ENCODE measurements at regions not wholly inside any gene's neighbourhood (a gene's known extent, or its start where the extent isn't known, plus 50 kb on each side); places are given as distances from the start of the nearest gene placed in this dataset.
A peak's percentile ranks its signal among the peaks of the same experiment; 100 is the strongest.
"Not testable (repeated sequence)": the region's sequence is repeated elsewhere in the genome, so short reads cannot be mapped to it uniquely, and the experiment has no call there.

DNA sequence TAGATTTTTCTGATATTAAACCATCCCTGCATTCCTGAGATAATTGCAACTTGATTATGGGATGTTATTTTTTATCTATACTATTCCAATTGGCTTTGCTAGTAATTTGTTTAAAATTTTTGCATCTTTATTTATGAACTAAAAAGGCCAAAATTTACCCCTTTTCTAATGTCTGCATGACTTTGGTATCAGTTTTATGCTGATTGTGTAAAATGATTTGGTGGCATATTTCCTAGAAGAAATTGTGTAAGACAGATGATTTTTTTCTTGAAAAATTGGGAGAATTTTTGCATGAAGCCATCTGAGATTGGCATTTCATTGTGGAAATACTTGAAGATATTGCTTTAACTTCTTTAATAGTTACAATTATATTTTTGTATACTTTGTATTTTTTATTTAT, 183.8 kb upstream of the TBL1XR1 start:
- TF ChIP-seq EP300 (IDR thresholded peaks at IDR 0.05) (no peak), POLR2AphosphoS5 (IDR thresholded peaks at IDR 0.05) (no peak), POLR2A (IDR thresholded peaks at IDR 0.05; ENCODE audit: low read depth) (no peak)
- TF ChIP-seq, protein P1, sequence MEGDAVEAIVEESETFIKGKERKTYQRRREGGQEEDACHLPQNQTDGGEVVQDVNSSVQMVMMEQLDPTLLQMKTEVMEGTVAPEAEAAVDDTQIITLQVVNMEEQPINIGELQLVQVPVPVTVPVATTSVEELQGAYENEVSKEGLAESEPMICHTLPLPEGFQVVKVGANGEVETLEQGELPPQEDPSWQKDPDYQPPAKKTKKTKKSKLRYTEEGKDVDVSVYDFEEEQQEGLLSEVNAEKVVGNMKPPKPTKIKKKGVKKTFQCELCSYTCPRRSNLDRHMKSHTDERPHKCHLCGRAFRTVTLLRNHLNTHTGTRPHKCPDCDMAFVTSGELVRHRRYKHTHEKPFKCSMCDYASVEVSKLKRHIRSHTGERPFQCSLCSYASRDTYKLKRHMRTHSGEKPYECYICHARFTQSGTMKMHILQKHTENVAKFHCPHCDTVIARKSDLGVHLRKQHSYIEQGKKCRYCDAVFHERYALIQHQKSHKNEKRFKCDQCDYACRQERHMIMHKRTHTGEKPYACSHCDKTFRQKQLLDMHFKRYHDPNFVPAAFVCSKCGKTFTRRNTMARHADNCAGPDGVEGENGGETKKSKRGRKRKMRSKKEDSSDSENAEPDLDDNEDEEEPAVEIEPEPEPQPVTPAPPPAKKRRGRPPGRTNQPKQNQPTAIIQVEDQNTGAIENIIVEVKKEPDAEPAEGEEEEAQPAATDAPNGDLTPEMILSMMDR (IDR thresholded peaks at IDR 0.05): no peak
- no peak for DNase-seq (ENCODE audit: extremely low spot score)
- H3K36me3 ChIP-seq: no peaks in the 10 kb centered on the region
- H3K9me3 ChIP-seq: peaks cover 0 to 6% (median 2%) of the 10 kb centered on the region in 4 donors
- no peaks in the 10 kb centered on the region for H3K27me3 ChIP-seq
- H3K27ac ChIP-seq (replicated peaks in 1 of 4): no peak overlapping the region
- H3K4me1 ChIP-seq: peaks cover 0 to 12% (median 7%) of the 10 kb centered on the region in 4 donors
- intact Hi-C loops (cut with DNase I): no loop called here
- H3K4me3 ChIP-seq: no peak overlapping the region

DNA sequence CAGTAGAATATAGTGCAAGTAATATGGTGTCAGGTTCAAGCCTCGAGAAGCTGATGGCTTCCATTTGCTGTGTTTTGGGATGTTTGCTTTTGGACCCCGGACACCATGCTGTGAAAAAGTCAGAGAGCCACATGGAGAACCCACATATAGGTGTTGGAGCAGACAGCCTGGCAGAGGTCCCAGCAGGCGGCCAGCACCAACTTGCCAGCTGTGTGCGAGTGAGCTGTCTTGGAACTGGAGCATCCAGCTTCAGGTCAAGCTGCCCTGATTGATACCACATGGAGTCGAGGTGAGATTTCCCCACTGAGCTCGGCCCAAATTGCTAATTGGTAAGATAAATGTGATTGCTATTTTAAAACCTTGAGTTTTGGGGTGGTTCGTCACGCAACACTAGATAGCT, 185.7 kb upstream of the TBL1XR1 start:
- intact Hi-C loops (cut with DNase I): no loop called here
- Histone ChIP-seq H3K36me3 (no peaks in the 10 kb centered on the region), H3K27me3 (no peaks in the 10 kb centered on the region), H3K4me1 (peaks cover 0 to 12% (median 7%) of the 10 kb centered on the region in 4 donors), H3K9me3 (peaks cover 0 to 6% (median 2%) of the 10 kb centered on the region in 4 donors), H3K27ac (replicated peaks in 1 of 4) (no peak overlapping the region), H3K4me3 (no peak overlapping the region)
- no peak for DNase-seq (ENCODE audit: extremely low spot score)
- no peak for TF ChIP-seq EP300 (IDR thresholded peaks at IDR 0.05)
- no peak for TF ChIP-seq POLR2A (IDR thresholded peaks at IDR 0.05; ENCODE audit: low read depth)
- TF ChIP-seq POLR2AphosphoS5 (IDR thresholded peaks at IDR 0.05): no peak
- TF ChIP-seq, protein P1 (IDR thresholded peaks at IDR 0.05): no peak
- WGBS: 86% methylated on average over 6 of the region's 8 CpGs

DNA sequence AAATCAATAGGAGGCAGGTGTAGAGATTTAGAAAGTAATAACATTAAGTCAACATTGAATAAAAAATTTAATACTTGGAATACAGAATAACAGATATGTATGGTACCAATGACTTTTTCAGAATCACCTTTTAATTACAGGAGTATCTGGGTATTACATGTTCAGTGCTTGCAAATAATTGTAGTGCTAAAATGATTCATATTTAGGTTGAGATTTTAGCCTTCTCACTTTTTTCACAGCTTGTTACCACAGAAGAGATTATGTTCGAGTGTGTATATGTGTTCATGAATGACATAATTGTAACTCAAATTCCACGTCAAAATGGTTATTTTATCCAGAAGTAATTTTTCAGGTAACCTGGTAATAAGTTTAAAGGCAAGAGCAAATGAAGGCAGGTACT, 187.9 kb upstream of the TBL1XR1 start:
- TF ChIP-seq POLR2A (IDR thresholded peaks at IDR 0.05; ENCODE audit: low read depth) (no peak), POLR2AphosphoS5 (IDR thresholded peaks at IDR 0.05) (no peak), EP300 (IDR thresholded peaks at IDR 0.05) (no peak)
- TF ChIP-seq, protein P1 (IDR thresholded peaks at IDR 0.05): no peak
- no peaks in the 10 kb centered on the region for H3K4me1 ChIP-seq
- DNase-seq (ENCODE audit: extremely low spot score): no peak
- intact Hi-C loops (cut with DNase I): no loop called here
- WGBS: 95% methylated on average over 2 of the region's 2 CpGs
- H3K36me3 ChIP-seq: no peaks in the 10 kb centered on the region
- H3K27me3 ChIP-seq: no peaks in the 10 kb centered on the region
- H3K9me3 ChIP-seq: peaks cover 0 to 6% (median 2%) of the 10 kb centered on the region in 4 donors
- no peak overlapping the region for H3K4me3 ChIP-seq
- H3K27ac ChIP-seq (replicated peaks in 1 of 4): no peak overlapping the region

DNA sequence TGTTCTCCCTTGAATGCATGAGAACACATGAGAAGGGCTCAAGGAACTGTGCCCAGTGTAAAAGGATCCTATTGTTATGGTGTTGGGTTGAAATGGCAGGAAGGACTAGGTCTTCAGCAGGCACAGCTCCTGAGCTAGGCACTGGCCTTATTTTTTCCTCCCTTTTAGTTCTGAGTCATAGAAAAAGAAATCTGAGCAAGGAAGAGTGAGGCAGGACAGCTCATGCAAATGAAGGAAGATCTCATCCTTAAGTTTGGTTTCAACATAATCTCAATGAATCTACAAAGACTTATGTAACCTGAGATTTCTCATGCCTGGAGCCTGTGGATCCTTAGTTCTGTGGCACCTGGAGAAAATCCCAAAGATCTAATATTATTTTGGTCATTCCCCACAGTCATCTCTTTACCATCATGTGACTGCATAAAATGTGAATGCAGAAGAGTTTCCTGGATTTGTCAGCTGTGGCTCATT, 188.6 kb upstream of the TBL1XR1 start:
- Histone ChIP-seq H3K27ac (replicated peaks in 1 of 4) (no peak overlapping the region), H3K4me3 (no peak overlapping the region), H3K36me3 (no peaks in the 10 kb centered on the region), H3K4me1 (no peaks in the 10 kb centered on the region), H3K9me3 (peaks cover 0 to 3% (median 1%) of the 10 kb centered on the region in 4 donors), H3K27me3 (no peaks in the 10 kb centered on the region)
- DNase-seq (ENCODE audit: extremely low spot score): no peak
- intact Hi-C loops (cut with DNase I): no loop called here
- TF ChIP-seq, protein P1 (IDR thresholded peaks at IDR 0.05): no peak
- no peak for TF ChIP-seq POLR2AphosphoS5 (IDR thresholded peaks at IDR 0.05)
- TF ChIP-seq POLR2A (IDR thresholded peaks at IDR 0.05; ENCODE audit: low read depth): no peak
- no peak for TF ChIP-seq EP300 (IDR thresholded peaks at IDR 0.05)

DNA sequence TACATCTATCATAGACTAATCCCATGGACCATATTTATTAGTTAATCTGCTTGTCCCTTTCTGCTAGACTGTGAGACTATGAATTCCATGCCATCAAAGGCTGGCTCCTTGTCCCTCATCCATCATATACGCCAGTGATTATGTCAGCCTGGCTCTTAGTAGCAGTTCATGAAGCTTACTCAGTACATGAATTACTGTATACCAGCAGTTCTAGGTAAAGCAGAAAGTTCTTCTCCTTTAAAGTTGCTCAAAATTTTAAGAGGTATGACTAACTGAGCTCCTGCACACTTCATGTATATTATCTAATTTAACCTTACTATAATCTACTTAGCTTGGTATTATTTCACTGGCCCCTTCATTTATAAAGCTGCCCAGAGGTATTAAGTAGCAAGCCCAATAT, 190.9 kb upstream of the TBL1XR1 start:
- Histone ChIP-seq H3K27ac (replicated peaks in 1 of 4) (no peak overlapping the region), H3K36me3 (no peaks in the 10 kb centered on the region), H3K4me3 (no peak overlapping the region), H3K4me1 (no peaks in the 10 kb centered on the region), H3K27me3 (no peaks in the 10 kb centered on the region), H3K9me3 (no peaks in the 10 kb centered on the region)
- WGBS: 100% methylated on average over 1 of the region's 1 CpG
- no peak for DNase-seq (ENCODE audit: extremely low spot score)
- intact Hi-C loops (cut with DNase I): no loop called here
- no peak for TF ChIP-seq POLR2A (IDR thresholded peaks at IDR 0.05; ENCODE audit: low read depth)

DNA sequence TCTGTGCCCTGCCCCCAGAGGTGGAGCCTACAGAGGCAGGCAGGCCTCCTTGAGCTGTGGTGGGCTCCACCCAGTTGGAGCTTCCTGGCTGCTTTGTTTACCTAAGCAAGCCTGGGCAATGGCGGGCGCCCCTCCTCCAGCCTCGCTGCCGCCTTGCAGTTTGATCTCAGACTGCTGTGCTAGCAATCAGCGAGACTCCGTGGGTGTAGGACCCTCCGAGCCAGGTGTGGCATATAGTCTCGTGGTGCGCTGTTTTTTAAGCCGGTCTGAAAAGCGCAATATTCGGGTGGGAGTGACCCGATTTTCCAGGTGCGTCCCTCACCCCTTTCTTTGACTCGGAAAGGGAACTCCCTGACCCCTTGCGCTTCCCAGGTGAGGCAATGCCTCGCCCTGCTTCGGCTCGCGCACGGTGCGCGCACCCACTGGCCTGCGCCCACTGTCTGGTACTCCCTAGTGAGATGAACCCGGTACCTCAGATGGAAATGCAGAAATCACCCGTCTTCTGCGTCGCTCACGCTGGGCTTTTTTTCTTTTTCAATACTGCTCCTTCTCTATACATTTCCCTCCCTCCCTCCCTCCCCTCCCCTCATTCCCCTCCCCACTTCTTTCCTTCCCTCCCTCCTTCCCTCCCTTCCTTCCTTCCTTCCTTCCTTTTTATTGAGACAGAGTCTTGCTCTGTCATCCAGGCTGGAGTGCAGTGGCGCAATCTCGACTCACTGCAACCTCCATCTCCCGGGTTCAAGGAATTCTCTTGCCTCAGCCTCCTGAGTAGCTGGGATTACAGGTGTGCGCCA, 197.1 kb upstream of the TBL1XR1 start:
- H3K4me1 ChIP-seq; intact Hi-C loops (cut with DNase I); DNase-seq (ENCODE audit: extremely low spot score); H3K27me3 ChIP-seq; H3K27ac ChIP-seq (replicated peaks in 1 of 4); H3K36me3 ChIP-seq; H3K9me3 ChIP-seq: not testable (repeated sequence)
- peak overlapping the region in 1 of 4 donors; percentile 12 for H3K4me3 ChIP-seq
- 92% methylated on average over 17 of the region's 33 CpGs for WGBS
